Astrocyte (in vitro differentiated cells and primary cell): ENCODE measurements at regions not wholly inside any gene's neighbourhood (a gene's known extent, or its start where the extent isn't known, plus 50 kb on each side); places are given as distances from the start of the nearest gene placed in this dataset.

Experiments used
- DNase-seq: peaks from one replicate; pipeline ENCODE4 v3.0.0-alpha.2; 2010; ENCODE audit warnings: low read depth
- FAIRE-seq: peaks from 2 replicates; lab custom pipeline; 2011; peaks lifted over from hg19 to GRCh38; lab: Jason Lieb, UNC
- H2AFZ ChIP-seq: 2 replicates; pipeline ENCODE4 v1.6.0; 2012; ENCODE audit warnings: low read depth, low read length, inconsistent platforms
- H3K27ac ChIP-seq: 2 replicates; pipeline ENCODE4 v1.5.1; 2011; ENCODE audit warnings: low read depth, low read length, inconsistent platforms
- H3K27me3 ChIP-seq: 2 replicates; pipeline ENCODE4 v1.6.0; 2011; ENCODE audit warnings: low read length, inconsistent platforms; ENCODE audit not compliant: insufficient read depth
- H3K36me3 ChIP-seq: 2 replicates; pipeline ENCODE4 v1.5.1; 2011; ENCODE audit warnings: low read length, inconsistent platforms; ENCODE audit not compliant: insufficient read depth
- H3K4me1 ChIP-seq: 2 replicates; pipeline ENCODE4 v1.5.1; 2011; ENCODE audit warnings: low read length, inconsistent platforms; ENCODE audit not compliant: insufficient read depth
- H3K4me2 ChIP-seq: 2 replicates; pipeline ENCODE4 v1.6.0; 2012; ENCODE audit warnings: low read length, inconsistent platforms
- H3K4me3 ChIP-seq: 2 replicates; pipeline ENCODE4 v1.5.1; 2011; ENCODE audit warnings: low read depth, mild to moderate bottlenecking, low read length, inconsistent platforms; ENCODE audit not compliant: insufficient read depth
- H3K79me2 ChIP-seq: 2 replicates; pipeline ENCODE4 v1.6.0; 2012; ENCODE audit warnings: mild to moderate bottlenecking, low read length, inconsistent platforms; ENCODE audit not compliant: insufficient read depth
- H3K9ac ChIP-seq: 2 replicates; pipeline ENCODE4 v1.6.0; 2012; ENCODE audit warnings: mild to moderate bottlenecking, low read length, inconsistent platforms
- H3K9me3 ChIP-seq: 2 replicates; pipeline ENCODE4 v1.5.1; 2012; ENCODE audit warnings: low read depth, mild to moderate bottlenecking, low read length, inconsistent platforms; ENCODE audit not compliant: insufficient read depth
- H4K20me1 ChIP-seq: 2 replicates; pipeline ENCODE4 v1.6.0; 2012; ENCODE audit warnings: low read length, inconsistent platforms; ENCODE audit not compliant: insufficient read depth
- H3K27ac Mint-ChIP-seq: one replicate; pipeline ENCODE4 v1.8.0; 2021; ENCODE audit warnings: mild to moderate bottlenecking, mixed read lengths; ENCODE audit not compliant: unreplicated experiment
- H3K27me3 Mint-ChIP-seq: one replicate; pipeline ENCODE4 v1.8.0; 2021; ENCODE audit warnings: low read depth, mixed read lengths; ENCODE audit not compliant: unreplicated experiment
- H3K36me3 Mint-ChIP-seq: one replicate; pipeline ENCODE4 v1.8.0; 2021; ENCODE audit warnings: low read depth, mixed read lengths; ENCODE audit not compliant: unreplicated experiment
- H3K4me1 Mint-ChIP-seq: one replicate; pipeline ENCODE4 v1.8.0; 2021; ENCODE audit warnings: low read depth, mixed read lengths; ENCODE audit not compliant: unreplicated experiment
- H3K4me3 Mint-ChIP-seq: one replicate; pipeline ENCODE4 v1.8.0; 2021; ENCODE audit warnings: mild to moderate bottlenecking, moderate library complexity, mixed read lengths; ENCODE audit not compliant: unreplicated experiment
- H3K9me3 Mint-ChIP-seq: one replicate; pipeline ENCODE4 v1.8.0; 2021; ENCODE audit warnings: mild to moderate bottlenecking, mixed read lengths; ENCODE audit not compliant: unreplicated experiment
- EZH2 ChIP-seq: IDR thresholded peaks from 2 replicates; pipeline ENCODE4 v1.6.1; 2012; ENCODE audit warnings: mild to moderate bottlenecking, low read length, inconsistent platforms; ENCODE audit not compliant: insufficient read depth
- TF ChIP-seq, protein P1 (sequence below): IDR thresholded peaks from 2 replicates; pipeline ENCODE4 v1.5.1; 2011; ENCODE audit warnings: low read depth, mild to moderate bottlenecking, inconsistent platforms, low read length, moderate library complexity; ENCODE audit not compliant: insufficient read depth

DNA sequence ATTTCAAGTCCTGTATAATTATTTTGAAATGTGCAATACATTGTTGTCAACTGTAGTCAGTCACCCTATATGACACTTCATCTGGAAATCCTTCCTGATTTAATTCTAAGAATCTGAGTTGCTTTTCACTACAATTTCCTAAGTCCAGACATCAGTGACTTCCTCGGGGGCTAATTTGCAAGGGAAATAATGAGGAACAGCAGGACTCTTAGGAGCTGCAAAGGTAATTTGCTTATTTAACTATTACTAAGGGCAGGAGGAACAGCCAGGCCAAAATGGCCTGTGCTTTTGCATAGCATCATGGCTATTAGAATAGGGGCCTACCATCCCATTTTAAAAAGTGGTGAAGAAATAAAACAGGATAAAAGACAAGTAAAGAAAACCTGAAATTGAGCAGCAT, 178.8 kb downstream of the MC4R start:
- Histone ChIP-seq H3K36me3 (no peaks in the 10 kb centered on the region), H3K27me3 (peaks cover 2% of the 10 kb centered on the region), H2AFZ (no peak overlapping the region), H3K27ac (no peak overlapping the region), H3K9ac (no peak overlapping the region), H4K20me1 (no peaks in the 10 kb centered on the region), H3K4me1 (no peaks in the 10 kb centered on the region), H3K79me2 (no peaks in the 10 kb centered on the region), H3K9me3 (no peaks in the 10 kb centered on the region), H3K4me2 (no peak overlapping the region), H3K4me3 (no peak overlapping the region)
- TF ChIP-seq, protein P1, sequence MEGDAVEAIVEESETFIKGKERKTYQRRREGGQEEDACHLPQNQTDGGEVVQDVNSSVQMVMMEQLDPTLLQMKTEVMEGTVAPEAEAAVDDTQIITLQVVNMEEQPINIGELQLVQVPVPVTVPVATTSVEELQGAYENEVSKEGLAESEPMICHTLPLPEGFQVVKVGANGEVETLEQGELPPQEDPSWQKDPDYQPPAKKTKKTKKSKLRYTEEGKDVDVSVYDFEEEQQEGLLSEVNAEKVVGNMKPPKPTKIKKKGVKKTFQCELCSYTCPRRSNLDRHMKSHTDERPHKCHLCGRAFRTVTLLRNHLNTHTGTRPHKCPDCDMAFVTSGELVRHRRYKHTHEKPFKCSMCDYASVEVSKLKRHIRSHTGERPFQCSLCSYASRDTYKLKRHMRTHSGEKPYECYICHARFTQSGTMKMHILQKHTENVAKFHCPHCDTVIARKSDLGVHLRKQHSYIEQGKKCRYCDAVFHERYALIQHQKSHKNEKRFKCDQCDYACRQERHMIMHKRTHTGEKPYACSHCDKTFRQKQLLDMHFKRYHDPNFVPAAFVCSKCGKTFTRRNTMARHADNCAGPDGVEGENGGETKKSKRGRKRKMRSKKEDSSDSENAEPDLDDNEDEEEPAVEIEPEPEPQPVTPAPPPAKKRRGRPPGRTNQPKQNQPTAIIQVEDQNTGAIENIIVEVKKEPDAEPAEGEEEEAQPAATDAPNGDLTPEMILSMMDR: no peak
- no peak for TF ChIP-seq EZH2
- DNase-seq (no peak), FAIRE-seq (no peak)
- H3K4me3 Mint-ChIP-seq: no peak overlapping the region
- H3K27ac Mint-ChIP-seq: no peak overlapping the region
- H3K4me1 Mint-ChIP-seq: peaks cover 3% of the 10 kb centered on the region
- H3K9me3 Mint-ChIP-seq: no peaks in the 10 kb centered on the region
- no peaks in the 10 kb centered on the region for H3K36me3 Mint-ChIP-seq
- H3K27me3 Mint-ChIP-seq: no peaks in the 10 kb centered on the region

DNA sequence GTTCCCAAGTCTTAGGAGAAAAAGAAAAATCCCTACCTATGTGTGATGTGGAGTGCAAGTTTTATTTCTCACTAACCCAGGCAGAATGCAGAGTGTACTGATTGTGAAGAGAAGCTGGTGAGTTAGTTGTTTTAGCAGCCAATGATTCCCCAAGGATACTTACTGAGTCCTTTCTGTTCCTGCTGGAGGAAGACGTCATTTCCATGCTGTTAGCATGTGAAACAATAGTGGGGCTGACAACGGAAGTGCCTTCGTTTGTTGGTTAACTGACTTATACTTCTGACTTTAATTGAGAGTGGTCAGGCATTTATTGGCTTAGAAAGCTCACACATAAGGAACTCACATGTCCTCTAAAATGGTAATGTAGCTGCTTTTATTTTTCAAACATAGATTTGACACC, 180.6 kb downstream of the MC4R start:
- no peak overlapping the region for H3K4me3 Mint-ChIP-seq
- Histone ChIP-seq H3K9me3 (no peaks in the 10 kb centered on the region), H3K27me3 (peaks cover 2% of the 10 kb centered on the region)

DNA sequence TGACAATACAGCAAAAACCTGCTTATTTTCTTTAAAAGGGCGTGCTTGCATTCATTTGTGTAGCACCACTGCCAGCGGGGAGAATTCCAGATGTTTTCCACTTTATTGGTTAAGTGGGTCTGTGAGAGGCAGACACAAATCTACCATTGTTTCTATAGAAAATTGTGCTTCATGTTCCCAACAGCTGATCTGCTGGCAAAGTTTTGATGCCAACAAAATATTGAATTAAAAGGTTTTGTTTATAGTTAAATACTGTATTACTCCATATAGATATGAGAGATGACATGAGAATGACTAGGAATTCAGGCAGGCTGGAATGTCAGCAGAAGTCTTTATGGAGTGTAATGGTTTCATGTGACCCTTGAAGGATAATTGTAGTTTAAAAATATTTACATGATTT, 182.7 kb downstream of the MC4R start:
- H3K36me3 Mint-ChIP-seq: no peaks in the 10 kb centered on the region
- H3K9me3 Mint-ChIP-seq: no peaks in the 10 kb centered on the region
- no peaks in the 10 kb centered on the region for H3K4me1 Mint-ChIP-seq
- FAIRE-seq (no peak), DNase-seq (no peak)
- Histone ChIP-seq H3K9ac (no peak overlapping the region), H3K27ac (no peak overlapping the region), H3K4me2 (no peak overlapping the region), H3K4me3 (no peak overlapping the region), H3K36me3 (no peaks in the 10 kb centered on the region), H3K9me3 (no peaks in the 10 kb centered on the region), H3K4me1 (no peaks in the 10 kb centered on the region), H3K79me2 (no peaks in the 10 kb centered on the region), H3K27me3 (peaks cover 2% of the 10 kb centered on the region), H4K20me1 (no peaks in the 10 kb centered on the region), H2AFZ (no peak overlapping the region)
- H3K4me3 Mint-ChIP-seq: no peak overlapping the region
- H3K27me3 Mint-ChIP-seq: no peaks in the 10 kb centered on the region
- no peak overlapping the region for H3K27ac Mint-ChIP-seq
- TF ChIP-seq, protein P1: no peak
- no peak for TF ChIP-seq EZH2

More for the DNA sequence above, 180.6 kb downstream of the MC4R start:
- Mint-ChIP-seq H3K9me3 (no peaks in the 10 kb centered on the region), H3K4me1 (no peaks in the 10 kb centered on the region), H3K27me3 (no peaks in the 10 kb centered on the region), H3K27ac (no peak overlapping the region), H3K36me3 (no peaks in the 10 kb centered on the region)
- H2AFZ ChIP-seq: no peak overlapping the region
- DNase-seq (no peak), FAIRE-seq (no peak)
- no peak overlapping the region for H3K9ac ChIP-seq
- H3K4me1 ChIP-seq: no peaks in the 10 kb centered on the region
- no peak overlapping the region for H3K4me2 ChIP-seq
- no peaks in the 10 kb centered on the region for H3K79me2 ChIP-seq
- H3K36me3 ChIP-seq: no peaks in the 10 kb centered on the region
- H3K4me3 ChIP-seq: no peak overlapping the region
- TF ChIP-seq EZH2: no peak
- TF ChIP-seq, protein P1: no peak
- H4K20me1 ChIP-seq: no peaks in the 10 kb centered on the region
- H3K27ac ChIP-seq: no peak overlapping the region
